ENCODE measurements at regions not wholly inside any gene's neighbourhood (a gene's known extent, or its start where the extent isn't known, plus 50 kb on each side); places are given as distances from the start of the nearest gene placed in this dataset.

- TF ChIP-seq CTCF (conservative IDR thresholded peaks at IDR 0.05; ENCODE audit: low read depth, low read length) = no peak
- no peak for TF ChIP-seq EZH2 (IDR thresholded peaks at IDR 0.05; ENCODE audit: low read length, unreplicated experiment)
- TF ChIP-seq EZH2phosphoT487 (IDR thresholded peaks at IDR 0.05; ENCODE audit: borderline replicate concordance, low read length) = no peak
Observed at GRCh38 chr1:55574691-55575225, 359.6 kb upstream of the USP24 start.
